Endothelial cell of umbilical vein (primary cell): ENCODE measurements at regions not wholly inside any gene's neighbourhood (a gene's known extent, or its start where the extent isn't known, plus 50 kb on each side); places are given as distances from the start of the nearest gene placed in this dataset.

ENCODE experiments used
- BruUV-seq: library from RNA; stranded (reverse); fragments of 400-500 nt; replicated peaks from 2 replicates; lab custom pipeline; 2021; lab: Mats Ljungman, UMichigan
- CTCF ChIA-PET: fragments of 300-600, 350-600 bp; sonication (Branson Sonifier 250); formaldehyde crosslinking; loops from one replicate; lab custom pipeline; 2021; ENCODE audit warnings: antibody characterized with exemption, inconsistent platforms; lab: Charles Lee
- POLR2A ChIA-PET: fragments of 300-600, 350-600 bp; sonication (Branson Sonifier 250); formaldehyde crosslinking; loops from one replicate; lab custom pipeline; 2021; ENCODE audit warnings: antibody characterized with exemption, inconsistent platforms; lab: Charles Lee
- DNase-seq: peaks from one replicate; pipeline ENCODE4 v3.0.0-alpha.2; 2011; ENCODE audit warnings: low read depth, low spot score
- FAIRE-seq: peaks from 2 replicates; lab custom pipeline; 2011; peaks lifted over from hg19 to GRCh38; lab: Jason Lieb, UNC
- H2AFZ ChIP-seq: 2 replicates; pipeline ENCODE4 v1.6.0; 2012; ENCODE audit warnings: low read depth, low read length, control low read depth, inconsistent platforms
- H3K27ac ChIP-seq: 2 replicates; pipeline ENCODE4 v1.5.1; 2011; ENCODE audit warnings: low read depth, mild to moderate bottlenecking, control low read depth, low read length, moderate library complexity; ENCODE audit not compliant: insufficient read depth
- H3K27me3 ChIP-seq, 2 experiments: 2 replicates each; pipeline versions ENCODE4 v1.6.0 to v1.6.1; 2011; ENCODE audit warnings: low read length in 2 of 2, mixed read lengths in 1 of 2; ENCODE audit not compliant: control insufficient read depth in 2 of 2, insufficient read depth in 2 of 2
- H3K36me3 ChIP-seq, 2 experiments: 2 replicates in 1 of 2; 3 replicates in 1 of 2; pipeline ENCODE4 v1.5.1; 2011; ENCODE audit warnings: low read length in 2 of 2, mild to moderate bottlenecking in 1 of 2, moderate library complexity in 1 of 2; ENCODE audit not compliant: control insufficient read depth in 2 of 2, insufficient read depth in 2 of 2; ENCODE audit errors: extremely low read depth in 1 of 2
- H3K4me1 ChIP-seq: 3 replicates; pipeline ENCODE4 v1.5.1; 2011; ENCODE audit warnings: mild to moderate bottlenecking, low read length; ENCODE audit not compliant: control insufficient read depth, insufficient read depth; ENCODE audit errors: extremely low read depth
- H3K4me2 ChIP-seq: 2 replicates; pipeline ENCODE4 v1.6.1; 2011; ENCODE audit warnings: low read length, control low read depth, mixed read lengths; ENCODE audit not compliant: insufficient read depth
- H3K4me3 ChIP-seq, 3 experiments: fragments of 200-600 bp in 1 of 3; sonication (generic), shearing (Covaris generic) in 1 of 3; replicated peaks in 1 of 3; 2 replicates each; pipeline ENCODE4 v1.5.1; 2011 to 2016; ENCODE audit warnings: control low read depth in 3 of 3, low read length in 3 of 3, mild to moderate bottlenecking in 2 of 3, inconsistent platforms in 1 of 3, low read depth in 1 of 3, moderate library complexity in 1 of 3; ENCODE audit not compliant: insufficient read depth in 1 of 3
- H3K79me2 ChIP-seq: 2 replicates; pipeline ENCODE4 v1.6.0; 2012; ENCODE audit warnings: low read length, inconsistent platforms; ENCODE audit not compliant: control insufficient read depth, insufficient read depth
- H3K9ac ChIP-seq: replicated peaks from 2 replicates; pipeline ENCODE3; 2011; ENCODE audit warnings: low read length, control low read depth; ENCODE audit not compliant: insufficient read depth; ENCODE audit errors: extremely low read depth
- H3K9me1 ChIP-seq: replicated peaks from 3 replicates; pipeline ENCODE4 v1.6.0; 2011; ENCODE audit warnings: mild to moderate bottlenecking, low read length; ENCODE audit not compliant: control insufficient read depth, insufficient read depth; ENCODE audit errors: extremely low read depth
- H3K9me3 ChIP-seq: replicated peaks from 2 replicates; pipeline ENCODE4 v1.5.1; 2012; ENCODE audit warnings: low read length, inconsistent platforms; ENCODE audit not compliant: control insufficient read depth, insufficient read depth
- H4K20me1 ChIP-seq: replicated peaks from 2 replicates; pipeline ENCODE3; 2011; ENCODE audit warnings: mild to moderate bottlenecking, low read length; ENCODE audit not compliant: control insufficient read depth, insufficient read depth; ENCODE audit errors: extremely low read depth
- EZH2 ChIP-seq: IDR thresholded peaks from 2 replicates; pipeline ENCODE4 v1.6.1; 2012; ENCODE audit warnings: borderline replicate concordance, low read depth, mild to moderate bottlenecking, moderate library complexity, low read length, inconsistent platforms; ENCODE audit not compliant: severe bottlenecking
- FOS ChIP-seq: IDR thresholded peaks from 2 replicates; pipeline ENCODE4 v1.6.1; 2011; ENCODE audit warnings: mild to moderate bottlenecking, low read length, moderate library complexity, borderline replicate concordance; ENCODE audit not compliant: insufficient read depth
- GATA2 ChIP-seq: IDR thresholded peaks from 2 replicates; pipeline ENCODE4 v1.7.0; 2011; ENCODE audit warnings: low read depth, mild to moderate bottlenecking, moderate library complexity, mixed read lengths, low read length; ENCODE audit not compliant: insufficient read length, insufficient read depth
- JUN ChIP-seq: IDR thresholded peaks from 2 replicates; pipeline ENCODE4 v1.6.1; 2011; ENCODE audit warnings: borderline replicate concordance, low read depth; ENCODE audit not compliant: insufficient read length, insufficient read depth
- MAX ChIP-seq: IDR thresholded peaks from 2 replicates; pipeline ENCODE4 v1.6.1; 2011; ENCODE audit not compliant: insufficient read depth, insufficient read length
- MYC ChIP-seq: IDR thresholded peaks from one replicate; pipeline ENCODE4 v1.6.1; 2011; ENCODE audit warnings: mild to moderate bottlenecking, low read depth, low read length
- POLR2A ChIP-seq: IDR thresholded peaks from 2 replicates; pipeline ENCODE4 v1.6.1; 2012; ENCODE audit warnings: low read depth, mild to moderate bottlenecking, control low read depth, low read length
- POLR2AphosphoS5 ChIP-seq: IDR thresholded peaks from 2 replicates; pipeline ENCODE4 v1.6.1; 2012; ENCODE audit warnings: low read depth, mild to moderate bottlenecking, control low read depth, low read length, moderate library complexity; ENCODE audit not compliant: insufficient read depth
- dilution Hi-C: fragments of 300-500 bp; cut with MboI; formaldehyde crosslinking; loops from one replicate; pipeline ENCODE4 v1.15.0; 2019; ENCODE audit warnings: low sequenced_read_pairs; ENCODE audit not compliant: extremely low pct_ligation_motif_present
- intact Hi-C: fragments of 100-400 bp; cut with micrococcal nuclease; formaldehyde crosslinking; loops from one replicate; pipeline ENCODE4 v1.10.0; 2022
- TF ChIP-seq, protein P1 (sequence below), 2 donors: IDR thresholded peaks; 1 replicate in 1 of 2; 2 replicates in 1 of 2; pipeline ENCODE4 v1.5.1; 2011; ENCODE audit warnings: low read length in 2 of 2, mild to moderate bottlenecking in 2 of 2, moderate library complexity in 2 of 2, control low read depth in 1 of 2, inconsistent platforms in 1 of 2, low read depth in 1 of 2; ENCODE audit not compliant: insufficient read depth in 1 of 2; ENCODE audit errors: extremely low read depth in 1 of 2

- H3K27me3 ChIP-seq, result peaks cover 2 to 4% of the 10 kb centered on the region in 2 experiments
- H2AFZ ChIP-seq, result no peak overlapping the region
- dilution Hi-C loops (no loop called here), intact Hi-C loops (no loop called here)
- H3K36me3 ChIP-seq, result no peaks in the 10 kb centered on the region
- no peak for TF ChIP-seq JUN
- TF ChIP-seq GATA2, result no peak
- TF ChIP-seq, protein P1, sequence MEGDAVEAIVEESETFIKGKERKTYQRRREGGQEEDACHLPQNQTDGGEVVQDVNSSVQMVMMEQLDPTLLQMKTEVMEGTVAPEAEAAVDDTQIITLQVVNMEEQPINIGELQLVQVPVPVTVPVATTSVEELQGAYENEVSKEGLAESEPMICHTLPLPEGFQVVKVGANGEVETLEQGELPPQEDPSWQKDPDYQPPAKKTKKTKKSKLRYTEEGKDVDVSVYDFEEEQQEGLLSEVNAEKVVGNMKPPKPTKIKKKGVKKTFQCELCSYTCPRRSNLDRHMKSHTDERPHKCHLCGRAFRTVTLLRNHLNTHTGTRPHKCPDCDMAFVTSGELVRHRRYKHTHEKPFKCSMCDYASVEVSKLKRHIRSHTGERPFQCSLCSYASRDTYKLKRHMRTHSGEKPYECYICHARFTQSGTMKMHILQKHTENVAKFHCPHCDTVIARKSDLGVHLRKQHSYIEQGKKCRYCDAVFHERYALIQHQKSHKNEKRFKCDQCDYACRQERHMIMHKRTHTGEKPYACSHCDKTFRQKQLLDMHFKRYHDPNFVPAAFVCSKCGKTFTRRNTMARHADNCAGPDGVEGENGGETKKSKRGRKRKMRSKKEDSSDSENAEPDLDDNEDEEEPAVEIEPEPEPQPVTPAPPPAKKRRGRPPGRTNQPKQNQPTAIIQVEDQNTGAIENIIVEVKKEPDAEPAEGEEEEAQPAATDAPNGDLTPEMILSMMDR (IDR thresholded peaks at IDR 0.05; ENCODE audit: extremely low read depth in 1 of 2, insufficient read depth in 1 of 2, low read depth in 1 of 2, low read length in 2 of 2), result no peak
- TF ChIP-seq MAX, result no peak
- TF ChIP-seq MYC, result no peak
- no peak for TF ChIP-seq POLR2AphosphoS5
- no peak for TF ChIP-seq POLR2A
- TF ChIP-seq EZH2, result no peak
- no peak for TF ChIP-seq FOS
- no peaks in the 10 kb centered on the region for H3K4me1 ChIP-seq
- H3K9me3 ChIP-seq, result no peaks in the 10 kb centered on the region
- no peaks in the 10 kb centered on the region for H4K20me1 ChIP-seq
- no TSS peak for BruUV-seq
- H3K79me2 ChIP-seq, result no peaks in the 10 kb centered on the region
- no peak overlapping the region for H3K27ac ChIP-seq
- H3K4me2 ChIP-seq, result no peak overlapping the region
- ChIA-PET CTCF (no interaction called here), POLR2A (no interaction called here)
- no peak for DNase-seq
- no peak overlapping the region for H3K4me3 ChIP-seq
- H3K9me1 ChIP-seq, result no peaks in the 10 kb centered on the region
- H3K9ac ChIP-seq, result no peak overlapping the region
- FAIRE-seq, result no peak
Observed at GRCh38 chr10:33822774-33823173, 488.3 kb upstream of the NRP1 start.
